HG03565 (cell line): ENCODE measurements at regions not wholly inside any gene's neighbourhood (a gene's known extent, or its start where the extent isn't known, plus 50 kb on each side); places are given as distances from the start of the nearest gene placed in this dataset.

Experiments used
- ATAC-seq: cut with Tn5 transposase; IDR thresholded peaks from one replicate; pipeline ENCODE4 v1.9.1; 2021; ENCODE audit warnings: mild to moderate bottlenecking, moderate library complexity; ENCODE audit not compliant: unreplicated experiment

- ATAC-seq: no peak
These were observed 347.2 kb downstream of the ZNF536 start for GRCh38 chr19:30719189-30719998.

- no peak for ATAC-seq
These were observed 346.5 kb downstream of the ZNF536 start for GRCh38 chr19:30718707-30719106.

DNA sequence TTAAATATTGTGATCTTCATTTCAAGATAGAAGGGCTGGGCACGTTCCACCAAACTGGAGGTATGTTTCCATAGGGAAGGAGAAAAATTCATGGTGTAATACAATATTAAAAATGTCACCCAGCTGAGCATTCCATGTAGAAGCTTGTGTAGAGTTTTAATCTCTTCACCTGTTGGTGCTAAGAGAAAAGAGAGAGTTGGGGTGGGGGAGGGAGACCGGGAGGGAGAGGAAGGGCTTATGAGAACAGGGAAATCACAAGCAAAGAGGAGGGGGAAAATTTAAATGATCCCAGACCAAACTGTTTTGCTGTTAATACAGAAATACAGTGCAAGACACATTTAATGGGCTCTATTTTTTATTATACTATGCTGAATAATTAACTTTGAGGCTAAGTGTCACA, 345.8 kb downstream of the ZNF536 start:
- no peak for ATAC-seq

GRCh38 chr19:30717381-30717780, 345.2 kb downstream of the ZNF536 start:
- no peak for ATAC-seq

- no peak for ATAC-seq
These were observed 340.5 kb downstream of the ZNF536 start for GRCh38 chr19:30712431-30713337.

- ATAC-seq: no peak
These were observed 339.6 kb downstream of the ZNF536 start for GRCh38 chr19:30711826-30712225.

DNA sequence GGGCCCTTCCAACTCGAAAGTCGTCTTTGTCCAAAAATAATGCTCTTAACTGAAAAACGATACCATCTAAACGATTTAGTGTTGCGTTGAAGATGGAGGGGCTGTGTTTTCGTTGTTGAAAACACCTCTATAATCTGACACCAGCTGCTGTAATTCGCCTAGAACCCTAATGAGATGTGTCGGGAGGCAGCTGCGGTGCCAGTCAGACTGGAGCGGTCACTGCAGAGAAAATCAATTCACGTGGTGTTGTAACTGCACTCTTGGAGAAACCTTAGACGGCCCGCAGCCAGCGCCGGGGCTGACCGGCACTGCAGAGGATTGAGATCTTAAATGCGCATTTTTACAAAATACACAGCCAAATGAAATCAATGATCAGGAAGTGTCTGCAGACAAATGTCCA, 339.1 kb downstream of the ZNF536 start:
- no peak for ATAC-seq

DNA sequence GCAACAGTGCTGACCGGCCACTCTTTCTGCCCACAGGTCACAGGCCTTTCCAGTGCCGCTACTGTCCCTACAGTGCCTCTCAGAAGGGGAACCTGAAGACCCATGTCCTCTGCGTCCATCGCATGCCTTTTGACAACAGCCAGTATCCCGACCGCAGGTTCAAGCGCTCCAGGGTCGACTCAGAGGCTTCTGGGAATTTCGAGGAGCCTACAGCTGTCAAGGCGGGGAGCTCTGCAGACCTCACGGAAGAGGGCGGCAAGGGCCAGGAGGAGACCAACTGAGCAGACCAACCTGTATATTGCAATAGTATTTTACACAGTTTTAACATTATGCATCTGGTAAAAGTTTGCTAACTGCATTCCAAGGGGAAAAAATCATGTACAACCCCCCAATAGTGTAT, 338.5 kb downstream of the ZNF536 start:
- no peak for ATAC-seq

- no peak for ATAC-seq
These were observed 336.4 kb downstream of the ZNF536 start for GRCh38 chr19:30708416-30709178.

DNA sequence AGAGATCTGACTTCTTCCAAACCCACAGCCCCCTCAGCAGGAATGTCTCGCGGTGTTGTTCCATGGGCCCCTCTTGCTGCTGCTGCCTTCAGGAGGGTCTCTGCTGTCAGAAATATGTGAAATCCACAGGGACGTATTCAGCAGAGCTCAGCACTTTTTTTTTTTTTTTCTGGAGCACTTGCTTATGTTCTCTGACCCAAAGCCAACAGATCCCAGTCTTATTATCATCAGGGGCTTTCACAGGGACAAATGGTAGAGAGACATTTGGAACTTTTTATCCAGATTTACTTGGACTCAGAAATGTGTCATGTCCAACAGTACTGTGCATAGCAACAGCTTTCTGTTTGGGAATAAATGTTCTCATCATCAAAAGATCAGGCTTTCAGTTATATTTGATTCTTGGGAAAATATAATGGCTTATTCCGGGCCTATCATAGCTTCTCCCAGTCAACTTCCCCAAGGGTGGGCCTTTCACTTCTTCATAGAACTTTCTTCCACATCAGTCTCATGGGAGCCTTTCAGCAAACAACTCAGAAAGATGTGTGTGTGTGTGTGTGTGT, 332.7 kb downstream of the ZNF536 start:
- no peak for ATAC-seq

- no peak for ATAC-seq
These were observed 331.5 kb downstream of the ZNF536 start for GRCh38 chr19:30703645-30704044.

DNA sequence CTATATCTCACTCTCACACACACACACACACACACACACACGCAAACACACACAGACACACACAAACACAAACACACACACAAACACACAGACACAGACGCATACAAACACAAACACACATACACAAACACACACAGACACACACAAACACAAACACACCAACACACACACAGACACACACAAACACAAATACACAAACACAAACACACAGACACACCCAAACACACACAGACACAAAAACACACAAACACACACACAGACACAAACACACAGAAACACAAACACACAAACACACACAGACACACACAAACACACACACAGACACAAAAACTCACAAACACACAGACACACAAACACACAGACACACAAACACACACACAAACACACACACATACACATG, 329.0 kb downstream of the ZNF536 start:
- ATAC-seq: no peak

DNA sequence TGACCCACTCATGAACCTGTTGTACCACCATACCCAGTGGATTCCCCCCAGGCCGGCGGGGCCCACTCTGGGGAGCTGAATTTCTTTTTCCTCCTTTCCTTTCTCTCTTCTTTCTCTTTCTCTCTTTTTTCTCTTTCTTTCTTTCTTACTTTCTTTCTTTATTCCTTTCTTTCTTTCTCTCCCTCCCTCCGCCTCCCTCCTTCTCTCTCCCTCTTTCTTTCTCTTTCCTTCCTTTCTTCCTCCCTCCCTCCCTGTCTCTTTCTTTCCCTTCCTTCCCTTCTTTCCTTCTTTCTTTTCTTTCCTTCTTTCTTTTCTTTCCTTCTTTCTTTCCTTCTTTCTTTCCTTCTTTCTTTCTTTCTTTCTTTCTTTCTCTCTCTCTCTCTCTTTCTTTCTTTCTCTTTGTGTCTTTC, 327.7 kb downstream of the ZNF536 start:
- no peak for ATAC-seq

GRCh38 chr19:30696514-30696913, 324.3 kb downstream of the ZNF536 start:
- no peak for ATAC-seq

DNA sequence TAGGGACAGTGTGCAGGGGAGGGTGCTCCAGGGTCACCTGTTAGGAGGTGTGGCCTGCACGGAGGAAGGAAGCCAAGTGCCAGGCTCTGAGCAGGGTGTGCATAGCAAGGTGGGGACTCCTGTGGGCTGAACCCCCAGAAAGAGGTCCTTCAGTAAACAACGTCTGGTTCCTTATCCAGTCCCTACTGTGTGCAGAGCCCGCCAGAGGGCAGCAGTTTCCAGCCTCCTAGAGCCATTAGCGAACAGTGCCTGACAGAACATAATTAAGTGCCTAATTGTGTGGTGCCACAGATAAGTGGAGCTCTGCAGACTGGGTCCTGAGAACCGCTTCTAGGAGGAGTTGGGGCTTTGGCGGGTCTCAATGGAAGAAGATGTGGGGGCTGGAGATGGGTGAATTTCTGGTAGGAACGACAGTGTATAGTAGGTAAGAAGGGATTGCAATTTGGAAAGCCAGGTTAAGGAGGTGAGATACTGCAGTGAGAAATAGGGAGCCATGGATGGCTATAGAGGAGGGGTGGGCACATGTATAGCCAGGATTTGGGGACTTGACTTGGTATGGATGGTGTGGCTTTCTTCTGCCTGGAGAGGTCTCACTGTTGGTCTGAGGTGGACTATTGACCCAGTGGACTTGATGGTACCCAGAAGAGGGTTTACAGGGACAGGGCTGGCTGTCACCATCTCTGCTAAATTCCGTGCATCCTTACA, 323.1 kb downstream of the ZNF536 start:
- ATAC-seq: no peak

DNA sequence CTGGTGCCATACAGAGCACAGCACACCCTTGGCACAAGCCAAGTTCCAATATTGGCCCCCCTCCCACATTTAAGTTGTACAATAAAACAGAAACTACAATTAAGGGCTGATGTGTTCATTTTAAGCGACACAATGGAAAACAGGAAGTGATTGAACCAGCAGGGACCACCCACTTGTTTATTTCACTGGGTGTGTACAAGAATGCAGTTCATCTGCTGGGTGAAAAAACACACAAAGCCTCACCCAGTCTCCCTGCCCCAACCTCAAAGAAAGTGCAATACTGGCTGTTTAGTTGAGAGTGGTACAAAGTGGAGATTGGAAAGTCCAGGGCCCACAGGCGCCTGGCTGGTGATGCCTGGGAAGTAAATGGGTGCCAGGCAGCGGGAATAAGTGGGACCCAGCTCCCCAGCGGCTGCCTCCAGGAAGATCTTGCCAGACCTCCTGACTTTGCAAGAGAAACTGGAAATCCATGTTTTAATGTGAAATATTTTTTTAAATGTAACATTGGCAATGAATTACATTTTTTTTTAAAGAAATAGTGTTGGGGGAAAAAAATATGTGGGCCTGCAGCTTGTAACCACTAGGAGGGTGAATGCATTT, 322.1 kb downstream of the ZNF536 start:
- ATAC-seq: no peak

DNA sequence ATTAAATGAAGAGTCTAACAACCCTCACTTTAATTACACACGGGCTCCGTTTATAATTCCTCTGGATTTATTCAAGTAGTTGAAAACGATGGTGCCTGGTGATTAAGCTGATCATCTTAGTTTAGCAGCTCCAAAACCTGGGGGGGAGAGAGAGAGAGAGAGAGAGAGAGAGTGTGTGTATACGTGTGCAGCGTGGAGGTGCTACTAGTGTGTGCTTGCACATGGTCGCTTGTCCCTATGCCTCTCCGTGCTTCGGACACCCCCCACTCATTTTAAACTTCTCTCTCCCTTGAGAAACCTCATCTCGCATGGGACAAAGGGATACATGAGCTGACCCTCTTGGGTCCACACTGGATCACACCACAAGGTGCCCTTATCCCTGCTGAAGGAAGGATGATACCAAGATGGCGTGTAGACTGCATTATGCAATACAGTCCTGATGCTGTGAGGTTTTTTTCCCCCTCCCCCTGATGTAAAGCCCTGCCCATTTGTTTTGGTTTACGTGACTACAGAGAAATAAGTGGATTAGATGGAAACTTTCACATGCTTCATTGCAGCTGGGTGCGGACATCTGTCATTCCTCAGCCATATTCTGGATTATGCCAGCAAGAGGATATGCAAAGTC, 320.8 kb downstream of the ZNF536 start:
- ATAC-seq: no peak

GRCh38 chr19:30692181-30692811, 320.1 kb downstream of the ZNF536 start:
- ATAC-seq: no peak

- no peak for ATAC-seq
These were observed 319.6 kb downstream of the ZNF536 start for GRCh38 chr19:30691819-30692166.
